ENCODE measurements at regions not wholly inside any gene's neighbourhood (a gene's known extent, or its start where the extent isn't known, plus 50 kb on each side); places are given as distances from the start of the nearest gene placed in this dataset.

- no peak for TF ChIP-seq EZH2phosphoT487 (IDR thresholded peaks at IDR 0.05; ENCODE audit: low read depth, severe bottlenecking, unreplicated experiment)
- no peak for TF ChIP-seq EZH2 (IDR thresholded peaks at IDR 0.05; ENCODE audit: borderline replicate concordance)
- TF ChIP-seq CTCF (IDR thresholded peaks at IDR 0.05; ENCODE audit: poor library complexity): no peak
- no peaks in the 10 kb centered on the region for H3K4me1 ChIP-seq (ENCODE audit: insufficient read depth)
- peaks cover 9% of the 10 kb centered on the region for H3K9me3 ChIP-seq (ENCODE audit: low read depth)
- no peak overlapping the region for H2AFZ ChIP-seq
- H3K27me3 ChIP-seq: no peaks in the 10 kb centered on the region
- H3K79me2 ChIP-seq: no peaks in the 10 kb centered on the region
- no peaks in the 10 kb centered on the region for H3K36me3 ChIP-seq (replicated peaks; ENCODE audit: insufficient read depth, low read depth)
- no peaks in the 10 kb centered on the region for H3K9me2 ChIP-seq (replicated peaks; ENCODE audit: insufficient read depth)
- DNase-seq (ENCODE audit: low spot score): no peak
- no peak overlapping the region for H3K27ac ChIP-seq
- no peaks in the 10 kb centered on the region for H4K20me1 ChIP-seq (ENCODE audit: insufficient read depth, poor library complexity, severe bottlenecking)
- 83% methylated on average over 1 of the region's 1 CpG for WGBS (ENCODE audit: low lambda C conversion rate, missing lambda C conversion rate)
- no peak overlapping the region for H3K4me2 ChIP-seq
- H3K4me3 ChIP-seq: no peak overlapping the region
These were observed 101.6 kb upstream of the INSIG1 start for GRCh38 chr7:155195939-155196523.

GRCh38 chr7:155198196-155198892, 99.3 kb upstream of the INSIG1 start:
- H3K4me1 ChIP-seq (ENCODE audit: insufficient read depth): no peaks in the 10 kb centered on the region
- H2AFZ ChIP-seq: no peak overlapping the region
- no peaks in the 10 kb centered on the region for H3K36me3 ChIP-seq (replicated peaks; ENCODE audit: insufficient read depth, low read depth)
- H3K4me2 ChIP-seq: no peak overlapping the region
- H3K9me2 ChIP-seq (replicated peaks; ENCODE audit: insufficient read depth): no peaks in the 10 kb centered on the region
- TF ChIP-seq CTCF (IDR thresholded peaks at IDR 0.05; ENCODE audit: poor library complexity) (no peak), EZH2phosphoT487 (IDR thresholded peaks at IDR 0.05; ENCODE audit: low read depth, severe bottlenecking, unreplicated experiment) (no peak), EZH2 (IDR thresholded peaks at IDR 0.05; ENCODE audit: borderline replicate concordance) (no peak)
- H3K27me3 ChIP-seq: no peaks in the 10 kb centered on the region
- H3K4me3 ChIP-seq: no peak overlapping the region
- no peaks in the 10 kb centered on the region for H3K79me2 ChIP-seq
- H3K27ac ChIP-seq: no peak overlapping the region
- no peaks in the 10 kb centered on the region for H4K20me1 ChIP-seq (ENCODE audit: insufficient read depth, poor library complexity, severe bottlenecking)
- 87% methylated on average over 22 of the region's 22 CpGs for WGBS (ENCODE audit: low lambda C conversion rate, missing lambda C conversion rate)
- no peak for DNase-seq (ENCODE audit: low spot score)
- H3K9me3 ChIP-seq (ENCODE audit: low read depth): peaks cover 9% of the 10 kb centered on the region

- peaks cover 9% of the 10 kb centered on the region for H3K9me3 ChIP-seq (ENCODE audit: low read depth)
- no peaks in the 10 kb centered on the region for H4K20me1 ChIP-seq (ENCODE audit: insufficient read depth, poor library complexity, severe bottlenecking)
- DNase-seq (ENCODE audit: low spot score): no peak
- H3K27me3 ChIP-seq: no peaks in the 10 kb centered on the region
- H3K27ac ChIP-seq: no peak overlapping the region
- H3K79me2 ChIP-seq: no peaks in the 10 kb centered on the region
- TF ChIP-seq EZH2 (IDR thresholded peaks at IDR 0.05; ENCODE audit: borderline replicate concordance): no peak
- no peak for TF ChIP-seq CTCF (IDR thresholded peaks at IDR 0.05; ENCODE audit: poor library complexity)
- TF ChIP-seq EZH2phosphoT487 (IDR thresholded peaks at IDR 0.05; ENCODE audit: low read depth, severe bottlenecking, unreplicated experiment): no peak
- no peak overlapping the region for H3K4me3 ChIP-seq
- no peaks in the 10 kb centered on the region for H3K36me3 ChIP-seq (replicated peaks; ENCODE audit: insufficient read depth, low read depth)
- H3K9me2 ChIP-seq (replicated peaks; ENCODE audit: insufficient read depth): no peaks in the 10 kb centered on the region
- WGBS (ENCODE audit: low lambda C conversion rate, missing lambda C conversion rate): 84% methylated on average over 13 of the region's 13 CpGs
- H3K4me1 ChIP-seq (ENCODE audit: insufficient read depth): no peaks in the 10 kb centered on the region
- no peak overlapping the region for H3K4me2 ChIP-seq
- no peak overlapping the region for H2AFZ ChIP-seq
These were observed 98.5 kb upstream of the INSIG1 start for GRCh38 chr7:155198901-155199845.

Data from hepatocyte (in vitro differentiated cells).